ENCODE measurements at regions not wholly inside any gene's neighbourhood (a gene's known extent, or its start where the extent isn't known, plus 50 kb on each side); places are given as distances from the start of the nearest gene placed in this dataset.

GRCh38 chr2:6068429-6068828 is 376.2 kb downstream of the SOX11 start:
- no peak for DNase-seq (ENCODE audit: low read depth in 2 of 2)

DNA sequence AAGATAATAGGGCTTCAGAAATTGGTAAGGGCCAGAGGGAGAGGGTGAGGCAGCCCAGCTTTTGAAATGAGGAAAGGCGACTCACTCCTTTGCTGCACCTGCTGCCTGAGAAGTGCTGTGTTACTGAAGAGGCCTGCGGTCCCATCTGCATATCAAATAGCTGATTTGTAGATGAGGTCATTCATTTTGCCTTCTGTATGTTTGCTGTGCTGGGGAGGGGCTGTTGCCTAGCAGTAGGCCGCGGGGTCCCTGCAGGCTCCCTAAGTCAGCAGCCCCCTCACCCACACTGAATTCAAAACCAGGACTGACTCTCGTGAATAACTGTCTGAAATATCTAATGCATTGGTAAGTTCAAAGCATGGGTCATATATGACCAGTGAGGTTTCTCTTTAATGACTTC is 377.2 kb downstream of the SOX11 start:
- no peak for DNase-seq (ENCODE audit: low read depth in 2 of 2)

- DNase-seq (ENCODE audit: low read depth in 2 of 2) = no peak
Observed at GRCh38 chr2:6071519-6071918, 379.3 kb downstream of the SOX11 start.

GRCh38 chr2:6072276-6072675 is 380.1 kb downstream of the SOX11 start:
- DNase-seq (ENCODE audit: low read depth in 2 of 2) = no peak

GRCh38 chr2:6072768-6073167 is 380.6 kb downstream of the SOX11 start:
- no peak for DNase-seq (ENCODE audit: low read depth in 2 of 2)

GRCh38 chr2:6073191-6074088 is 381.3 kb downstream of the SOX11 start:
- no peak for DNase-seq (ENCODE audit: low read depth in 2 of 2)

DNA sequence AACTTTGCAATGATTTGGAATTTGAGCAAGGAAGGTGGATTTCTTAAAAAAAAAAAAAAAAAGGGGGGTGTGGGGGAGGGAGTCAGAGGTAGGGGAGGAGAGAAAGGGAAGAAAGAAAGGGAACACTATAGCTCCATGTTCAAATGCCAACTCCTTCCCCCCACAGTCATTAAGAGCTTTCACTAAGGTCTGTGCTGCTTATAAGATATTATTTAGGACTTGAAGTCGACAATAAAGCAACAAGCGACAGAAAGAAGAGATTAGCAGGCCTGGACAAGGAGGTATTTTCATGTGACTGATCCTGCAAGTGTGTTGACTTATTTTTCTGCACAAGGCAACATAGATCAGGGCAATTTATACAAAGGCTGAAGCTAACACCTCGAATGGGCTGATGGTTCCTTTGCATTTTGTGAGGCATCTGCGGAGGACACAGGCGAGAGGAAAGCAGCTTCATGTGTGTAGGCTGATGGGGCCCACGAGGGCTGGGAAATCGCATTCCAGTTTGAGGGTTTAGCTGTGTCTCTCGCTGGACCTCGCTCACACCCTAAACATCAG is 382.0 kb downstream of the SOX11 start:
- DNase-seq (ENCODE audit: low read depth in 2 of 2) = no peak

- DNase-seq (ENCODE audit: low read depth in 2 of 2) = no peak
Observed at GRCh38 chr2:6077585-6077984, 385.4 kb downstream of the SOX11 start.

DNA sequence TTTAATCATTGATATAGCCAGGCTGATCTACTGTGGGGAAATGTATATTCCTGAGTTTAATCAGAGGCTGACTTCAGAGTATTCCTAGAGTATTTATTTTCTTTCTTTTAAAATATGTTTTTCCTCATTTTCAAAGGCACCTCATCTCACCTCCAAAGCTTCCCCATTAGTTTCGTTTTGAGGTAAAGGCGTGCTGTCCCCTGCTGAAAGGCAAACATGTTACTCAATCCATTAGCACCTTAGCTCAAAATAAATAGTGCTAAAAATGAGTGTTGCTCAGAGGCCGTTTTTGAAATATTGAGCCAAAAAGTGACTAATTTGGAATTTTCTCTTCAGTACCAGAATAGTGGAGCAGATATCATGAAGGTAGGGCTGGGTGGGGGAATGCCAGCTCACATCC is 386.2 kb downstream of the SOX11 start:
- DNase-seq (ENCODE audit: low read depth in 2 of 2) = no peak

- no peak for DNase-seq (ENCODE audit: low read depth in 2 of 2)
Observed at GRCh38 chr2:6079405-6079804, 387.2 kb downstream of the SOX11 start.

- DNase-seq (ENCODE audit: low read depth in 2 of 2) = no peak
Observed at GRCh38 chr2:6080932-6081753, 389.0 kb downstream of the SOX11 start.

GRCh38 chr2:6081955-6082624 is 389.9 kb downstream of the SOX11 start:
- no peak for DNase-seq (ENCODE audit: low read depth in 2 of 2)

DNA sequence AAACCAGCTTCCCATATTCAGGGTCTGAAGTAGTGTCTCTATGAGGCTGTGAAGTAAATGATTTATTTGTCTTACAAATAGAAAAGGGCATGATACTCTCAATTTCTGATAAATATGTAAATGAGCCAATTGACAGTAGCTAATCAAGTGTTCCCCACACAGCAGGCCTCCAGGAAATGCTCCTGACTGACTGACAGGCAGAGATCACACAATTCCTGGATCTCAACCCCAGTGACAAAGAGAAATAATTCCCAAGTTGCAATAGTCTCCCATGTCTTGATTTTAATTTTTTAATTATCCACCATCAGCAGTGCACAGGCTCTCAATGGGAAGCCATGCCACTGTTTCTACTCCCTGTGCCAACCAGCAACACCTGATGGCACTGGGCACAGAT is 390.4 kb downstream of the SOX11 start:
- DNase-seq (ENCODE audit: low read depth in 2 of 2) = no peak

DNA sequence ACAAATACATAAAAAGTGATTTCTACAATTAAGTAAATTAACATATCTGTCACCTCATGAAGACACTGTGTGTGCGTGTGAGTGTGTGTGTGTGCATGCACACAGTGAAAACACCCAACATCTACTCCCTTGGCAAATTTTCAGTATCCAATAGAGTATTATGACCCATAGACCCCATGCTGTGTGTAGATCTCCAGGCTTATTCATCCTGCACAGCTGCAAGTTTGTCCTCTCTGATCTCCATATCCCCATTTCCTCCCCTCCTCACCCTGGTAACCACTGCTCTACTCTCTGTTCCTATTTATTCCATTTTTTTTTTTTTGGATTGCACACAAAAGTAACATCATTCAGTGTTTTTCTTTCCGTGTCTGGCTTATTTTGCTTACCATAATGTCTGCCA is 391.0 kb downstream of the SOX11 start:
- DNase-seq (ENCODE audit: low read depth in 2 of 2) = no peak

- no peak for DNase-seq (ENCODE audit: low read depth in 2 of 2)
Observed at GRCh38 chr2:6089474-6089873, 397.3 kb downstream of the SOX11 start.

DNA sequence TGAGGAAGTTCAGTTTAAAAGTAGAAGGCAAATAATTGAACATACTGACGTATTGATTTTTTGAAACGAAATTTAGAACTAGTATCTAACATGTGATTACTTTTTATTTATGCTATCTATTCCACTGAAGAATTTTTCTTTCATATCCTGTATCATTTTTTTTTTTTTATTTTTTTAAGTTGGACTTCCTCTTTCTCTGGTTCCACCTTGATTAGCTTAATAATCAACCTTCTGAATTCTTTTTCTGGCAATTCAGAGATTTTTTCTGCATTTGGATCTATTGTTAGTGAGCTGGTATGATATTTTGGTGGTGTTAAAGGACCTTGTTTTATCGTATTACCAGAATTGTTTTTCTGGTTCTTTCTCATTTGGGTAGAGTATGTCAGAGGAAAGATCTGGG is 411.2 kb downstream of the SOX11 start:
- DNase-seq (ENCODE audit: low read depth in 2 of 2) = no peak

DNA sequence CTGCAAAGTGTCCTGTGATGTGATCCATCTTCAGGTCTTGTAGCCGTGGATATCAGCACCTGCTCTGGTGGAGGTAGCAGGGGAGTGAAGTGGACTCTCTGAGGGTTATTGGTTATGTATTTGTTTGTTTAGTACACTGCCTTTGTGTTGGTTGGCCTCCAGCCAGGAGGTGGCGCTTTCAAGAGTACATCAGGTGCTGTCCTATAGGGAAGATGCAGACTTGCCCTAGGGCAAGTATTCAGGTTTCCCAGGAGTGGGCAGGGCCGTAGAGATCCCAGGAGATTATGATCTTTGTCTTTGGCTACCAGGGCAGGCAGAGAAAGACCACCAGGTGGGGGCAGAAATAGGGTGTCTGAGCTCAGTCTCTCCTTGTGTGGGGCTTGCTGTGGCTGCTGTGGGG is 411.8 kb downstream of the SOX11 start:
- DNase-seq (ENCODE audit: low read depth in 2 of 2) = no peak

- DNase-seq (ENCODE audit: low read depth in 2 of 2) = no peak
Observed at GRCh38 chr2:6107290-6107689, 415.1 kb downstream of the SOX11 start.

GRCh38 chr2:6109831-6110230 is 417.6 kb downstream of the SOX11 start:
- no peak for DNase-seq (ENCODE audit: low read depth in 2 of 2)

DNA sequence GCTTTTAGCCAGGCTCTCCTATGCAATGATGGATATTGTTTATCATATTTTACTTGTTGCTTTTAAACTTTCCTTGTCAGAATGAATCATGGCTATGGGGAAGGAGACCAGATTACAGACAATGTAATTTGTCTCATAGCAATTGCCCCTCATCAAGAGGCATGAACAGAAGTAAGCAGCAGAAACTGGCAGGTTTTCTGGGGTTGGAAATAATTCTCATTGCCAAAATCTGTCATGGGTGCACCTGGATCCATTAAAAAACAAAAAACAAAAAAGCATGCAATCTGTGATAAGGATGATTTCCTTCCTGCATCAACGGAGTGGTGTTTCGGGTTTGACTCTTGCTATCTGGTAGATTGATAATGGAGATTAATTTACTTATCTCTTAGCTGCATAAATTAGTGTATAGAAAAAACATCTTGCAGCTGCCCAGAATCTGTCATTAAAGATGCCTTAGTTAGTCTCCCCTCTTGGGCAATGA is 419.6 kb downstream of the SOX11 start:
- DNase-seq (ENCODE audit: low read depth in 2 of 2) = no peak

DNA sequence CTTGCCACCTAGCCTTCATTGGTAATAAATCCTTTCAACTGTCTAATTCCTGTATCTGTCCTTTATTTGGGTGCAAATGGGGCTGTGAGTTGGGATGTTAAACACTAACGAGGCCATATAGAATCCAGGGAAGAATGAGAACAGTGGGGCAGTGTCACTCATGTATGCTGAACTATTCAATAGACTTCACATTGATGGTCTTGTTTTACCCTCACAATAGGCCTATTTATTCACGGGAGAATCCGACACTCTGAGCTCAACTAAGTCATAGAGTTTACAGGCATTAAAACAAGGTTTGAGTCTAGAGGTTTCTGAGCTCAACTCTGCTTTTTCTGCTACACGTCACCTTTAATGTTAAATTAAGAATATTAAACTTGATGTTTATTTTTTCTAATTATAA is 421.6 kb downstream of the SOX11 start:
- DNase-seq (ENCODE audit: low read depth in 2 of 2) = no peak

DNA sequence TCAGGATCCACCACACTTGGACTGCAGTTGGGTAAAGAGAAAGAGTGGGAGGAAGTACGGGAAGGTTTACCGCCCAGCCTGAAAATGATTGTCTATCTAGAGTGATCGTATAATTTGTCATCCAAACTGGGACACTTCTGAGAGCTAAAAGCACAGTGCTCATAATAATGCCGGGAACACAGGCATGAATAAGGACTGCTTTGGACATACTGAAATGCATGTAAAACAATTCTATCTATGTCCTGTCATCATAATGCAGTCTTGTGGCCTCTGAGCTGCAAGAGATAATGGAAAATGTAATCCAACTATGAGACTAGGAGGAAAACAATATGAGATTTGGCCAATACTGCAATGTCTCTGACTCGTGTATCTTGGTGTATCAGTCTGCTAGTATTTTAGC is 435.5 kb downstream of the SOX11 start:
- no peak for DNase-seq (ENCODE audit: low read depth in 2 of 2)
